Panc1 (cell line): ENCODE measurements at regions not wholly inside any gene's neighbourhood (a gene's known extent, or its start where the extent isn't known, plus 50 kb on each side); places are given as distances from the start of the nearest gene placed in this dataset.

Source experiments
- POLR2AphosphoS5 ChIP-seq: IDR thresholded peaks from 2 replicates; pipeline ENCODE4 v1.6.1; 2012; ENCODE audit warnings: mild to moderate bottlenecking, low read depth, low read length, moderate library complexity
- TF ChIP-seq, protein P1 (sequence below): fragments of 450-650 bp; IDR thresholded peaks from 2 replicates; pipeline ENCODE4 v1.5.1; 2017; ENCODE audit warnings: mild to moderate bottlenecking

DNA sequence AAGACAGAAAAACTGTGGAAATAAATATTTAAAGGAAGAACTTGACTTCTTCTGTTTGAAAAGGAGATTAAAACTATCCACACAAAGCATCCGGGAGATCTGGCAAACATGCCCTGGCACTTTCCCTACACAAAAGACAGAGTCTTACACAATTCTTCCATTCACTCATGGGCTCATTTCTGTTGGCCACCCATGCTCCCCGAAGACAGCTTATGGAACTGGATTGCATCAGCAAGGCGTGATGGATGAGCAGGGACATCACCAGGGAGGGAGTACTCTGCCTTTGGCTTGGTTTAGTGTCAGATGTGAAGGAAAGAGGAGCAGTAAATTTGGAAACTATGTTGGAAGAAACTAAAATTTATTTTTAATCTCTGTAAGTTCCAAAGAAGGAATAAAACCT lies 379.3 kb downstream of the CD109 start:
- TF ChIP-seq, protein P1, sequence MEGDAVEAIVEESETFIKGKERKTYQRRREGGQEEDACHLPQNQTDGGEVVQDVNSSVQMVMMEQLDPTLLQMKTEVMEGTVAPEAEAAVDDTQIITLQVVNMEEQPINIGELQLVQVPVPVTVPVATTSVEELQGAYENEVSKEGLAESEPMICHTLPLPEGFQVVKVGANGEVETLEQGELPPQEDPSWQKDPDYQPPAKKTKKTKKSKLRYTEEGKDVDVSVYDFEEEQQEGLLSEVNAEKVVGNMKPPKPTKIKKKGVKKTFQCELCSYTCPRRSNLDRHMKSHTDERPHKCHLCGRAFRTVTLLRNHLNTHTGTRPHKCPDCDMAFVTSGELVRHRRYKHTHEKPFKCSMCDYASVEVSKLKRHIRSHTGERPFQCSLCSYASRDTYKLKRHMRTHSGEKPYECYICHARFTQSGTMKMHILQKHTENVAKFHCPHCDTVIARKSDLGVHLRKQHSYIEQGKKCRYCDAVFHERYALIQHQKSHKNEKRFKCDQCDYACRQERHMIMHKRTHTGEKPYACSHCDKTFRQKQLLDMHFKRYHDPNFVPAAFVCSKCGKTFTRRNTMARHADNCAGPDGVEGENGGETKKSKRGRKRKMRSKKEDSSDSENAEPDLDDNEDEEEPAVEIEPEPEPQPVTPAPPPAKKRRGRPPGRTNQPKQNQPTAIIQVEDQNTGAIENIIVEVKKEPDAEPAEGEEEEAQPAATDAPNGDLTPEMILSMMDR = no peak
- TF ChIP-seq POLR2AphosphoS5 = no peak
